HG03378 (cell line): ENCODE measurements at regions not wholly inside any gene's neighbourhood (a gene's known extent, or its start where the extent isn't known, plus 50 kb on each side); places are given as distances from the start of the nearest gene placed in this dataset.

Experiments used
- ATAC-seq: cut with Tn5 transposase; IDR thresholded peaks from one replicate; pipeline ENCODE4 v1.9.1; 2021; ENCODE audit warnings: mild to moderate bottlenecking, moderate library complexity; ENCODE audit not compliant: unreplicated experiment

DNA sequence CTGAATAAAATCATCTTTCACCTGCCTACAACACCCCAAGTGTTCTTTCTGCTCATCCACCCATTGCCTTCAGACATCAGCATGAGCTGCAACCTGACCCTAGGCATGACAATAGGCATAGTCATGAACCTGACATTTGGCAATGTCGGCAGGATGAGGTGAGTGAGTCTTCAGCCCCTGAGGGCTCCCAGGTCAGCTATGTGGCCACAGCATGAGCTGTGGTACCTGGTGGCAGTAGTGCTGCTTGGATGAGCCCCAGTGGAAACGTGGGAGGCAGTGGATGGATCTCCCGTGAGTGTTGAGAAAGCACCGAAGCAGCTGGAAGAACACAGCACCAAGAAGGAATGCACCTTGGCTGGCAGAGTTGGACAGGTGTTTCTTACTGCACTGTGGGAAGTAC, 334.8 kb upstream of the FAR2 start:
- no peak for ATAC-seq

DNA sequence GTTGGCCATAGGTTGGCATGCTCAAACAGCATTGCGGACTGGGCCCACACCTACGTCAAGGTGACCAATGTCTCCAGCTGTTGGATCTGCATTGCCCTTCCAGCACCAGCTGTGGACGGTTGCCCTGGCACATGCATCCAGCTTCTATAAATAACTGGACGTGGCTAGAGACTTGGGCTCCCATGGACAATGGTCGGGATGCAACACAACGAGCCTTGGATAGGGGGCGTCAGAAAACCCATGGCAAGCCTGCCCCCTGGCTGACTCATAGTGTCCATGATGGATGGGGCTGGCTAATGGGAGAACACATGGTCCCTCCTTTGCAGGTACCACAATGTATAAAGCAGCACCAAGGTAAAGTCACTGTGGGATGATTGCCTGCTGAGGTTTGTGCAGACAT, 331.6 kb upstream of the FAR2 start:
- ATAC-seq = no peak

GRCh38 chr12:28824193-28824846, 324.8 kb upstream of the FAR2 start:
- ATAC-seq = no peak

GRCh38 chr12:28824849-28825248, 324.2 kb upstream of the FAR2 start:
- no peak for ATAC-seq

- ATAC-seq = no peak
Observed at GRCh38 chr12:28826766-28827165, 322.3 kb upstream of the FAR2 start.

DNA sequence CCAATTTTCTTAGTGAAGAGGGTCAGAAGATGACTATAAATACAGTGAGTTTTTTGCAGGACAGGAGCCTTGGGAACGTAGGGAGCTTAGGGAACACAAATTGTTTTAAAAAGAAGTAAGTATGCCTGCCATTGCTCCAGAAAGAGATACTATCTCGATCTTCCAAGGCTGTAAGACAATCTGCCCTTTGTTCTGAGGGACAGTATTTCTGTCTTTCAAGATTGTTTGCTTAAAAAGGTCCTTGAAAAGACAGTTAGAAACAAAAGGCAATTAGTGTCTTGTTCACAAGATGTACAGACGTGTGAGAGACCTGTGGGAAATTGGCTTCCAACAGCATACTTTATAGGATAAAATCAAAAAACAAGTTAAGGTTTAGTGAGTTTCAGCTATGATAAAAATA, 321.2 kb upstream of the FAR2 start:
- ATAC-seq = no peak

DNA sequence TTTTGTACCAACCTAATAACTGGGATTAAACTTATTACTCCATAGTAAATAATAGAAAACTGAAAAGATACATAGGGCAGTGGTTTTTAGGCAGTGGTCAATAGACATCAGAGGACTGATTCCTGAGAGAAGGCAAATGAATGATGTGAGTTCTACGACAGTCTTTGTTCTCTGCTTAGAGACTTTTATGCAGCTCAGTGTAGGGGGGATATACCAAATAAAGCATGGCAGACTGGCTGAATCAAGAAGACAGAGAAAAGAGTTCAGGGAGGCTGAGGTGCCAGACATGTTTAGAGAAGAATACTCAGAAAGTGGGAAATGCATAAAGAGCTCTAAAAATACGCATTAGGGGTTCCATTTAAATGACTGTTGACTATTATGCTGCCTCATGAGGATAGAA, 320.8 kb upstream of the FAR2 start:
- no peak for ATAC-seq

DNA sequence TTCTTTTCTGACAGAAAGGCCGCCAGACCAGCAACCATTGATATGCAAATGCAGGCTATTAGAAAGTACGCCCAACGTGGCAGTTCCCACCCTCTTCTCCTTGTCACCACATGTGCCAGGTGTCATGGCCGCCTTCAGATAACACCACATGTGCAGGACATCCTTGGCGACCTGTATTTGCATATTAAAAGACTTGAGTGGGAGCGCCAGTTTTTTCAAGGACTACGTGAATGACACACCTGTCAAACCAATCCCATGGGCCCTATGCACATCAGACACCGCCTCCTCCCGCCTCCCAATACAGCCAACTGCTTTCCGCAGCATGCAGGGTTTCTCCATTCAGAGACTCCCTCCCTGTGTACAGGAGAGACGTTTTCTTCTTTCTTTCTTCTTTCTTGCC, 318.6 kb upstream of the FAR2 start:
- ATAC-seq = no peak

DNA sequence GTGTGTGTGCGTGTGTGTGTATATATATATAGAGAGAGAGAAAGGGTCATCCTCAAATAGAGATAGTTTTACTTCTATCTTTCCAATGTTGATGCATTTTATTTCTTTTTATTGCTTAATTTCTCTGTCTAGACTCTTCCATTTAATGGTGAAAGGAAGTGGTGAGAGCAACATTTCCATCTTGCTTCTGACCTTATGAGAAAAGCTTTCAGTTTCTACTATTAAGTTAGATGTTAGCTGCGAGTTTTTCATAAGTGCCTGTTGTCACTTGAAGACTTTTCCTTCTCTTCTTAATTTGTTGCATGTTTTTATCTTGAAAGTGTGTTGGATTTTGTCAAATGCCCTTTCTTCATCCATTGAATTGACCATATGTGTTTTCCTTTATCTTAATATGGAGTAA, 304.4 kb upstream of the FAR2 start:
- no peak for ATAC-seq

- no peak for ATAC-seq
Observed at GRCh38 chr12:28851781-28852180, 297.3 kb upstream of the FAR2 start.

DNA sequence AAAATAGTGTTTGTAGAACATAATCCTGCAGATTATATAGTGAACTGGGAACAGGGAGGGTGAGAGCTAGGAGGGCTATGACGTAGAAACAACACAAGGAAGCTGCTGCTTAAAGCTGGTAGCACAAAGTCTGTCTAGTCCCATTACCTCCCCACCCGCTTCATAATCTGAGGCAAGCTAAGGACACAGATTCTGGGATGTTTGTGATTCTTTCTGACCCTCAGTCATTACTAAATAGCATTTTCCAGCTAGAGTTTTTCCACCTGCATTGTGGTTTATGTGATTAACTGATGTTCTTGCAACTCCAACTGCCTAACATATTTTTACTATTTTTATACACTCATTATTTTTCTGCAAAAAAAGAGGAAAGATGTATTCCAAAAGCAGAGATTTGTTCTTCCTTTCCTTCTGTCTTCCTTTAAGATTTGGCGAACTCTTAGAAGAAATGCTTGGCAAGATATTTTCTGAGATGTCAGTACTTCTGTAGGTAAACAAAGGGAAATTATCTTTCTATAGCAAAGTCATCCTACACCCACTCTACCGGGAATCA, 293.2 kb upstream of the FAR2 start:
- no peak for ATAC-seq

DNA sequence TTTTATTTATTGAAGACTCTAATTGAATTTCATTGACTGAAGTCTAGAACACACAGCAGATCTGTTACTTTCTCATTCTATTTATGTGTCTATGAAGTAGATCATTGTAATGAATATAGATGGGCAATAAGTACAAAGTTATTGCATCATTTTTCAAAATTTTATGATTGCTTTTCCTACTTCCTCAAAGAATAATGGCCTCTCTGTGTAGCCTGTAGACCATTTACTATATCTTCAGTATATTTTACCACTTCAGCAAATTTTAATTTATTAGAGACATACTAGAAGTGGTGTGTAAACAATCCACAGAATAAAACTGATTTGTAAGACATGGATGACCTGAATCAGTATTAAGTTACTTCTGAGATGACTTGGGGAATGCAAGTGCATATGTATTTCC, 291.7 kb upstream of the FAR2 start:
- ATAC-seq = no peak

DNA sequence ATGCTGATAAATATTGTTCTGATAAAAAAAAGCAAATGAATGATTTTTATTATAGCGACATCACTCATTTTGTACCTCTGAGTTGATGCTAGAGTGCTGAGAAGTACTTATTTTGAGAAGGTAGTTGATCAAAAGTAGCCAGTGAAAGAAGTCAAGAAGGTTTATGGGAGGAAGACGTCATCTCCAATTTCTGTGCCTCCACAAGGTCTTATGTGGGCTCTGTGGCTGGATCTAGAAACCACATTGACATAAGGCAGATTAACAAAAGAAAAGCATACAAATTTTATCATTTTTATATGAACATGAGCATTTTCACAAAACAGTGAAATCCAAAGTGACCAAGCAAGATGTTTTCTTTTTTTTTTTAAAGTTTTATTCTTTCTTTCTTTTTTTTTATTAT, 289.5 kb upstream of the FAR2 start:
- ATAC-seq = no peak

DNA sequence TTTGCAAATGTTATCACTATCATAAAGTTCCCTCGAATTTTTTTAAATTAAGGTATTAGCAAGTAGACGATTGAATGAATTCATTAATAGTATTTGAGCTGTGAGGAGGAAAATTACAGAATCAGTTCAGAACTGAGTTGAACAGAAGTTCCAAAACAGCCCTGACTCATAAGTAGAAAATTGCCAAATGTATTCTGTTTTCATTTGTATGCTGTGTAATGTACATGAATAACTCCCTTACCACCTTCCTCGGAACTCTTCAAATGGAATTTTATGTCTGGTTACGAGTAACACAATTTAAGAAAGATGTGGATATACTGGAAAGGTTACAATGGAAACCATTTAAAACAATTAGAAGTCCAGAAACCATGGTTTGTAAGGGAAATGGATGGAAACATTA, 283.3 kb upstream of the FAR2 start:
- ATAC-seq = no peak

GRCh38 chr12:28866296-28866695, 282.8 kb upstream of the FAR2 start:
- no peak for ATAC-seq

DNA sequence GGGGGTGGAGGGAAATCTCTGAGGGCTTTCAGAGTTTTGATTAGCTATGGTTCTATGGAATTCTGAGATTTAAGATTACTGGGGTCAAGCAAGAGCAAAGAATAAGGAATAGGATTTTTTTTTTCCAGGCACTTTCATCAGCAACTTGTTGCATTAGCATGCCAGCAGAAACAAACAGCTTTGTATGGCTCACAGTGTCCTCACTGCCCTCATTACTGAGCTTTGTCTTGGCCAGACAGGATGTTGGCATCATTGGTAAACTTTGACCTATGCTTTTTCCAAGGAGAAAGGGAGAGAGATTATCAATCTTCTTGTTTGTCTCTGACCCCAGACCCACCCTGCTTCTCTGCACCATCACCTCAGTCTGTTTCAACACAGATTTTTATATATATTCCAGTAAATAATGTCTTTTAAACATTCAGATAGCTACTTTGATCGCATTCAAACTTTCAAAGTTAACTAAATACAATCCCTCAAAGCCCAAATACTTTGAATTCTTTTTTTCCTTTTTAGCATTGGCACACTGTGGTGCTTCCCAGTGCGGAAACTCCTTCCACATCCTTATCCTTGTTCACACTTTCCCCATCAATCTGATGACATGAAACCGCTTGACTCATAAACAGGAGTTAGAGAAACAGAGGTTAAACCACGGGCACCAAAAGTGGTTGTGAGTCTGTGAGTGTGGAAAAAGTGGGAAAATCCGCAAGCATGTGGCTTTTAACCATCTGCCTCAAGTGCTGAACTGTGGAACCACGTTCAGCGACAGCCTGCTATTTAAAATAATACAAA, 282.2 kb upstream of the FAR2 start:
- no peak for ATAC-seq

- ATAC-seq = no peak
Observed at GRCh38 chr12:28868414-28868813, 280.7 kb upstream of the FAR2 start.

- no peak for ATAC-seq
Observed at GRCh38 chr12:28869197-28869596, 279.9 kb upstream of the FAR2 start.

- ATAC-seq = no peak
Observed at GRCh38 chr12:28870839-28871440, 278.1 kb upstream of the FAR2 start.

DNA sequence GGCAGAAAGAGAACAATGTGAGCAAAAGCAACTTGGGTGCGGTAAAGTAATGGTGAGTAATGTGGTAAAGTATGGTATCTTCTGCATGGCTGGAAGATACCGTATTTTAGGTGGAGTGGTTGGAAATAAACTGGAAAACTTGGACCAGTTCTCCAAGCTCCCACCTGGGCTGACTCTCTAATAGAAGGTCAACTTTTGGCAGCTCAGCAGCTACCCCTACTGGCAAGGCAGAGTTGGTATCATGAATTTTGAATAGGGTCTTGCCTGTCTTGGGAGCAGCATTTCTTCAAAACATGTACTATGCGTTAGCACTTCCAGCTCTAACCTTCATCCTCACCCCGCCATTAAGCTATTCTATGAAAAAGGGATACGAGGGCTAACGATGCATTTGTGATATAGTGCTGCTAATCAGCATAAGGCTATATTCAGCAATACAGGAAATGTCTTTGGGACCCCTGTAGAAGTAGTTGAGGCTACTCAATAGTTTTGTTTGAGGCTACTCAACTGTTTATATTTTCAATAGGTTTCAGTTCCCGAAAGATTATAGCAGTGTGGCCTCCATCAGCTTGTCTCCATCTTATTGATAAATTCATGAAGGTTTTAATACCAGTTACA, 276.3 kb upstream of the FAR2 start:
- peak; percentile 72 for ATAC-seq

DNA sequence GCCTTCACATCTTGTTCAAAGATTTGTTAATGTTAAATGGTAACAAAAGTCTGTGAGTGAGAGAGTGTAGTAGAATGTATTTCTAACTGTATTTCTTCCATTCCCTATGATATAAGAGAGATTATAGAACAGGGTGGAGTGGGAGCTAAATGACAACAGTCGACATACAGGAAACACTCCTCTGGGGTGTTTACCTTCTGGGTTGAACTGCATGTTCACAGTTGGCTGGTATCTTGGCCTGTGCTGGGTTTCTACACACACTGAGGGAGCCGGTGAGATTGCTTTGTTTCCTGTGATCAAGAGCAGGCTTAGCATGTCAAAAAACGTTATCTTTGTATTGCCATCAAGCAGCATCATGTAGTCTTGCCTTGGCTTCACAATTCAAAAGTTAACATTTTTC, 274.3 kb upstream of the FAR2 start:
- ATAC-seq = no peak
